ENCODE measurements at regions not wholly inside any gene's neighbourhood (a gene's known extent, or its start where the extent isn't known, plus 50 kb on each side); places are given as distances from the start of the nearest gene placed in this dataset.

- intact Hi-C loops (cut with micrococcal nuclease) (no loop called here), dilution Hi-C loops (cut with MboI; ENCODE audit: extremely low pct_ligation_motif_present, low sequenced_read_pairs) (no loop called here)
- ChIA-PET POLR2A (no interaction called here), CTCF (no interaction called here)
- no peaks in the 10 kb centered on the region for H3K4me1 ChIP-seq (ENCODE audit: control insufficient read depth, extremely low read depth, insufficient read depth, low read length)
- TF ChIP-seq FOS (IDR thresholded peaks at IDR 0.05; ENCODE audit: borderline replicate concordance, insufficient read depth, low read length) = no peak
- no peak for TF ChIP-seq EZH2 (IDR thresholded peaks at IDR 0.05; ENCODE audit: borderline replicate concordance, low read depth, low read length, severe bottlenecking)
- TF ChIP-seq GATA2 (IDR thresholded peaks at IDR 0.05; ENCODE audit: insufficient read depth, insufficient read length, low read depth, low read length) = no peak
- TF ChIP-seq CTCF (IDR thresholded peaks at IDR 0.05; ENCODE audit: extremely low read depth in 1 of 2, insufficient read depth in 1 of 2, low read depth in 1 of 2, low read length in 2 of 2) = no peak
- no peak for TF ChIP-seq MYC (IDR thresholded peaks at IDR 0.05; ENCODE audit: low read depth, low read length)
- TF ChIP-seq JUN (IDR thresholded peaks at IDR 0.05; ENCODE audit: borderline replicate concordance, insufficient read depth, insufficient read length, low read depth) = no peak
- TF ChIP-seq POLR2AphosphoS5 (IDR thresholded peaks at IDR 0.05; ENCODE audit: insufficient read depth, low read depth, low read length) = no peak
- no peak for TF ChIP-seq POLR2A (IDR thresholded peaks at IDR 0.05; ENCODE audit: low read depth, low read length)
- no peak for TF ChIP-seq MAX (IDR thresholded peaks at IDR 0.05; ENCODE audit: insufficient read depth, insufficient read length)
- H2AFZ ChIP-seq (ENCODE audit: low read depth, low read length) = no peak overlapping the region
- FAIRE-seq (no peak), DNase-seq (ENCODE audit: low read depth, low spot score) (no peak)
- no peaks in the 10 kb centered on the region for H3K79me2 ChIP-seq (ENCODE audit: control insufficient read depth, insufficient read depth, low read length)
- no peak overlapping the region for H3K27ac ChIP-seq (ENCODE audit: insufficient read depth, low read depth, low read length)
- no peaks in the 10 kb centered on the region for H4K20me1 ChIP-seq (replicated peaks; ENCODE audit: control insufficient read depth, extremely low read depth, insufficient read depth, low read length)
- no peak overlapping the region for H3K4me2 ChIP-seq (ENCODE audit: insufficient read depth, low read length)
- BruUV-seq (replicated peaks) = no TSS peak
- no peak overlapping the region for H3K9ac ChIP-seq (replicated peaks; ENCODE audit: extremely low read depth, insufficient read depth, low read length)
- no peaks in the 10 kb centered on the region for H3K9me1 ChIP-seq (replicated peaks; ENCODE audit: control insufficient read depth, extremely low read depth, insufficient read depth, low read length)
- no peaks in the 10 kb centered on the region for H3K36me3 ChIP-seq (ENCODE audit: control insufficient read depth in 2 of 2, extremely low read depth in 1 of 2, insufficient read depth in 2 of 2, low read length in 2 of 2)
- H3K4me3 ChIP-seq (replicated peaks in 1 of 3; ENCODE audit: insufficient read depth in 1 of 3, low read depth in 1 of 3, low read length in 3 of 3) = no peak overlapping the region
- no peaks in the 10 kb centered on the region for H3K9me3 ChIP-seq (replicated peaks; ENCODE audit: control insufficient read depth, insufficient read depth, low read length)
- H3K27me3 ChIP-seq (ENCODE audit: control insufficient read depth in 2 of 2, insufficient read depth in 2 of 2, low read length in 2 of 2) = no peaks in the 10 kb centered on the region
Observed at GRCh38 chr4:66482186-66482585, 811.9 kb upstream of the EPHA5 start.

Data from endothelial cell of umbilical vein (primary cell).